ENCODE measurements at regions not wholly inside any gene's neighbourhood (a gene's known extent, or its start where the extent isn't known, plus 50 kb on each side); places are given as distances from the start of the nearest gene placed in this dataset.

DNA sequence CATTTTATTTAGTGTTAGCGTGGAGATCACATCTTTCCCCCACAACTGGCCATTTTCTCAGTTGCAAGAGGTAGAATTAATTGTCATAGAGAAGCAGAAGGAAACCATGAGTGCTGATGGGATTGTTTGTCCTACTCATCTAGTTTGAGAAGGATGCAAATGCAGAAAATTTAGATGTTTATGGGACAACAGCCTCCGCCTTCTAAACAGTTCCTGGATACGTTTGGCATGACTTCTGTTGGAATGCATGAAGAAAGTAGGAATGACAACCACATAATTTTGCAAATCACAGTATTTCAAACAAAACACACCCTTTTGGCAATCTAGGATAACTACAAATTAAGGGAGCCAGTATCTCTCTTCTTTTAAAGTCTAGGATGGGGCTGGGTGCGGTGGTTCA is 240.1 kb upstream of the SUCLG2 start:
- CTCF ChIA-PET = interaction anchor here (1.4 kb wide), 1 partner anchor 780 kb away, joined by 4 read pairs; no protein-coding TSS in a partner anchor
- no peak for TF ChIP-seq CTCF (IDR thresholded peaks at IDR 0.05; ENCODE audit: control extremely low read depth, extremely low read depth, low read depth, missing control alignments)
- DNase-seq (ENCODE audit: extremely low spot score) = no peak
- POLR2A ChIA-PET = no interaction called here

GRCh38 chr3:67884345-67884744 is 229.9 kb upstream of the SUCLG2 start:
- CTCF ChIA-PET = no interaction called here
- DNase-seq (ENCODE audit: extremely low spot score) = no peak
- POLR2A ChIA-PET = no interaction called here
- no peak for TF ChIP-seq CTCF (IDR thresholded peaks at IDR 0.05; ENCODE audit: control extremely low read depth, extremely low read depth, low read depth, missing control alignments)

DNA sequence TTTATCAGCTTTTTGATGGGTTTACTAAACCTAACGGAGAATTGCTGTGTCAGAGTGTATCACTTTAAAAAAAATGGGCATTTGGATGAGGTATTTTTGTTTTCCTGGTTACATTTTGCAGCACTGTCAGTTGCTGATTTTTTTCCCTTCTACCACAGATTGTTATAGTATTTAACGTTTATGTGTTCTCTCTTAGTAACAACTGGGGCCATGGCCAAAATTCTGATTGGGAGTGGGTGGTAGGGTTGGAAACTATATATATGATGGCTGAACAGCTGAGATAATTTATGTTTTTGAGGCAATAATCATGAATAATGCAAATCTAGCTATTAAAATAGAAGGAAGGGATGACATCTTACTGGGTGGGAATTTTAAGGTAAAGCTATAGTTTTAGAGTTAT is 229.4 kb upstream of the SUCLG2 start:
- TF ChIP-seq CTCF (IDR thresholded peaks at IDR 0.05; ENCODE audit: control extremely low read depth, extremely low read depth, low read depth, missing control alignments) = no peak
- ChIA-PET CTCF (interaction anchor here (1.0 kb wide), 1 partner anchor 37 kb away, joined by 3 read pairs; no protein-coding TSS in a partner anchor), POLR2A (no interaction called here)
- no peak for DNase-seq (ENCODE audit: extremely low spot score)

DNA sequence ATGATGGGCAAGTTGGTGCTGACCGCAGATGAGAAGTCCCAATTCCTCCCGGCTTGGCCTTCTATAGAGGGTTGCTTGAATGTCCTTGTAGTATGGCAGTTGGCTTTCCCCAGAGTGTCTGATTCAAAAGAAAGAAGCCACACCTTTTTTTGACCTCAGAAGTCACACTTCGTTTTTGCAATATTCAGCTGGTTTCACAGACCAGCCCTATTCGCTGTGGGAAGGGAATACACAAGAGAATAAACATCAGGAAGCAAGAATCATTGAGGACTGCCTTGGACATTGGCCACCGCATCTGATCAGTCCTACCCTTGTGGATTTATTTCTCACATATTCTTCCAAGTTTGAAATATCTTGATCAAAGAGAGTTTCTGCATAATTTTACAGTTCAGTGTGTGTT is 228.6 kb upstream of the SUCLG2 start:
- no peak for DNase-seq (ENCODE audit: extremely low spot score)
- POLR2A ChIA-PET = no interaction called here
- CTCF ChIA-PET = interaction anchor here (1.0 kb wide), 1 partner anchor 38 kb away, joined by 3 read pairs; no protein-coding TSS in a partner anchor
- TF ChIP-seq CTCF (IDR thresholded peaks at IDR 0.05; ENCODE audit: control extremely low read depth, extremely low read depth, low read depth, missing control alignments) = no peak

GRCh38 chr3:67876261-67876660 is 221.8 kb upstream of the SUCLG2 start:
- ChIA-PET CTCF (interaction anchor here (0.8 to 2.1 kb wide), 2 partner anchors 8 to 31 kb away, joined by 4 to 5 read pairs; no protein-coding TSS in a partner anchor), POLR2A (no interaction called here)
- TF ChIP-seq CTCF (IDR thresholded peaks at IDR 0.05; ENCODE audit: control extremely low read depth, extremely low read depth, low read depth, missing control alignments) = no peak
- no peak for DNase-seq (ENCODE audit: extremely low spot score)

DNA sequence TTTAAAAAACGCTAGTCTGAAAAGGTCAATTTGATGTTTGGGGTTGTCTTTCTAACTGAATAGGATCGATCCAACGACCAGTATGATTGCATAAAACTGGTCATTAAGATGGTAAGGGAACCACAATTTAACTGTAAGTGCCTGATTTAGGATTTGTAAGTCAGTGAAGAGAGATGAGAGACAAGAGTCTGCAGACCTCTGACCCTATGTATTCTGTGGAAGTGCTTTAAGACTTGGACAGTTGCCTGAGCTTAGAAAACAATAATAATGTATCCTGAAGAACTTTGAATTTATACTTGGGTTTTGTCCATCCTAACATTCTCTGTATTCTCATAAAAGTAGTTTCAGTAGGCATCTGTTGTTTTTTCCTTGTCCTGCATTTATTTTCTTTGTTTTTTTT is 221.4 kb upstream of the SUCLG2 start:
- CTCF ChIA-PET = interaction anchor here (2.1 kb wide), 1 partner anchor 8 kb away, joined by 5 read pairs; no protein-coding TSS in a partner anchor
- no peak for TF ChIP-seq CTCF (IDR thresholded peaks at IDR 0.05; ENCODE audit: control extremely low read depth, extremely low read depth, low read depth, missing control alignments)
- DNase-seq (ENCODE audit: extremely low spot score) = no peak
- POLR2A ChIA-PET = no interaction called here

DNA sequence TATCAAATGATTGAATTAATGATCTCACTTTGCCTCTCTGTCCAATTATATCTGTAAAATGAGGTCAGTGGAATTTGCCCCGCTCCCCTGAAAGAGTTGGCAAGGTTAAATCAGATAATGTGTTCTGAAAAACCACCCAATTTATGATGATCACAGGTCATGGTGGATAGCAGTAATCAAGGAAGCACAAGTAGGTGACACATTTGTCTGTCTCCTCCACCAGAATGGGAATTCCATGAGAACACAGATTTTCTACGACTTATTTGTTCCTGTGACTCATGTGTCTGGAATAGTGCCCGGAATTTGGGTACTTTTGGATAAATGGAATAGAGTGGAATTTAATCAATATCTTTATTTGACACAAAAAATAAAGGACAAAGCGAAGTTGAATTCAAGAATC is 220.9 kb upstream of the SUCLG2 start:
- CTCF ChIA-PET = no interaction called here
- no peak for TF ChIP-seq CTCF (IDR thresholded peaks at IDR 0.05; ENCODE audit: control extremely low read depth, extremely low read depth, low read depth, missing control alignments)
- POLR2A ChIA-PET = no interaction called here

More for the DNA sequence above, 220.9 kb upstream of the SUCLG2 start:
- no peak for DNase-seq (ENCODE audit: extremely low spot score)
